ENCODE measurements at regions not wholly inside any gene's neighbourhood (a gene's known extent, or its start where the extent isn't known, plus 50 kb on each side); places are given as distances from the start of the nearest gene placed in this dataset.

DNA sequence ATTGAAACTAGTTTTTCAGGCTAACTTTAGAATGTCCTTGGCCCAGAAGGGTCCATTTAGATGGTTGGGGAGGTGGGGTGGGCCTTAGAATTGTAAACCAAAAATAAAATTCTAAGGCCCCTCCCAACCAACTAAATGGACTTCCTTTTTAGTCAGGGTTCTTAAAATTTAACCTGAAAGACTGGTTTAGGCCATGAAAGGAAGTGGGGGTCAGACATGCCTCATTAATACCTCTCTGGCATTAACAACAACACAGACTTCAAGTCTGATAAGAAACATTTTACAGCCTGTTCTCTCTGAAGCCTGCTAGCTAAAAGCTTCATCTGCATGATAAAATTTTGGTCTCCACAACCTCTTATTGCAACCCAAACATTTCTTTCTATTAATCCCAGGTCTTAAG is 65.5 kb upstream of the TNC start:
- no peak for TF ChIP-seq CTCF (IDR thresholded peaks at IDR 0.05; ENCODE audit: poor library complexity)
- TF ChIP-seq EZH2 (IDR thresholded peaks at IDR 0.05; ENCODE audit: borderline replicate concordance) = no peak
- TF ChIP-seq EZH2phosphoT487 (IDR thresholded peaks at IDR 0.05; ENCODE audit: low read depth, severe bottlenecking, unreplicated experiment) = no peak
